ENCODE measurements at regions not wholly inside any gene's neighbourhood (a gene's known extent, or its start where the extent isn't known, plus 50 kb on each side); places are given as distances from the start of the nearest gene placed in this dataset.

- TF ChIP-seq CTCF (IDR thresholded peaks at IDR 0.05) (no peak), POLR2A (IDR thresholded peaks at IDR 0.05) (no peak)
Observed at GRCh38 chr13:106029676-106030290, 505.7 kb downstream of the EFNB2 start.
